M059J (cell line): ENCODE measurements at regions not wholly inside any gene's neighbourhood (a gene's known extent, or its start where the extent isn't known, plus 50 kb on each side); places are given as distances from the start of the nearest gene placed in this dataset.
"Not testable (repeated sequence)": the region's sequence is repeated elsewhere in the genome, so short reads cannot be mapped to it uniquely, and the experiment has no call there.

Source experiments
- DNase-seq: peaks from one replicate; pipeline ENCODE4 v3.0.0-alpha.2; 2012; ENCODE audit warnings: low read depth

DNA sequence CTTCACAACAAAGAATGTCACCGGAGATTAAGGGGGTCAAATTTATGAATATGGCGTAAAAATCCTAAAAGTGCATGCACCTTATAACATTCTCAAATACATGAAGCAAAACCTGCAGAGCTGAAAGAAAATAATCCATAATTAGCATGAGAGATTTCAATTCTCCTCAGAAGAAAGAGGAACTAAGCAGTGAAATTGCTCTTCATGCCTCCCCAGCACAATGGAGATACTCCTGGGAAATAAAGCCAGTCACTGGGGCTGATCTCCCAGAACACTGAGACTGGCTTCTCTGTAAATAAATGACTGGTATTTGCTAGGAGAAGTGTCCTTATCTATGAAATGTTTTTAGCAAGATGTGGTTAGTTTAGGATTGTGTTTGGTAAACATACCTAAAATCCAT, 68.1 kb downstream of the GOLGA6L6 start:
- DNase-seq: not testable (repeated sequence)

GRCh38 chr15:20472983-20473382, 68.6 kb downstream of the GOLGA6L6 start:
- DNase-seq: not testable (repeated sequence)

- DNase-seq: not testable (repeated sequence)
Measured at GRCh38 chr15:20470810-20471209, 70.8 kb downstream of the GOLGA6L6 start.

DNA sequence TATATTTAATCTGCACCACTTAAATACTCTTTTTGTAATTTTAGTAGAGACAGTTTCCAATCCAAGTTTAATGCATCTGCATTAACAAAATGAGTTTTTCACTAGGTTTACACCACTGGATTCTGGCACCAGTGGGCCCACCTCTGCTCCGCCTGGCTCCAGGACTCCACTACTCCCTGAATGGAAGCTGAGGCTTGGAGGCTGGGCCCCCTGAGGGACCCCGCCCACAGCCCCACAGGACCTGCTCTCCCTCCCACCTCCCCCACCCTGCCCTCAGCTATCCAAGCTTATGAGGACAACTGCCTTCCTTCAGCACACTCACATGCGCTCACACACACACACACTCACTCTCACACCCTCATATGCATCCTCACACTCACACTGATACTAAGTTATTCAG, 100.5 kb downstream of the GOLGA6L6 start:
- not testable (repeated sequence) for DNase-seq

- DNase-seq: not testable (repeated sequence)
Measured at GRCh38 chr15:20440390-20440789, 101.2 kb downstream of the GOLGA6L6 start.

GRCh38 chr15:20439111-20439510, 102.5 kb downstream of the GOLGA6L6 start:
- not testable (repeated sequence) for DNase-seq

DNA sequence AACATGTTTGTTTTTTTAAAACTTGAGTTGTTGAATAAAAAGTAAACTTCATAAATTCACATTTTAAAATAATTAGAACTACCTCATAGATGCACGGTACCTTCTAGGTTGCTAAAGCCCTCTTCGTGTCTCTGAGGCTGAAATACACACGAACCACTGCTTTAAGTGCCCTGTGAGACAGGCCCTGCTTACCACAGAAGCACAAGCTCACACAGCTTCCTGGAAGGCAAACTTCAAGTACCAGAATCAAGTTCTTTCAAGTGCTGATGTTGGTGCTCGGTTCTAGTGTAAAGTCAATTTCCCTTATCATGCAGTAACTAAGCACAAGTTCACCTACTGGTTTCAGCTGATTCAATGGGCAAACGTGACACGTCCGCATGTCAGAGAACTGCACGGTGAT, 103.3 kb downstream of the GOLGA6L6 start:
- not testable (repeated sequence) for DNase-seq

DNA sequence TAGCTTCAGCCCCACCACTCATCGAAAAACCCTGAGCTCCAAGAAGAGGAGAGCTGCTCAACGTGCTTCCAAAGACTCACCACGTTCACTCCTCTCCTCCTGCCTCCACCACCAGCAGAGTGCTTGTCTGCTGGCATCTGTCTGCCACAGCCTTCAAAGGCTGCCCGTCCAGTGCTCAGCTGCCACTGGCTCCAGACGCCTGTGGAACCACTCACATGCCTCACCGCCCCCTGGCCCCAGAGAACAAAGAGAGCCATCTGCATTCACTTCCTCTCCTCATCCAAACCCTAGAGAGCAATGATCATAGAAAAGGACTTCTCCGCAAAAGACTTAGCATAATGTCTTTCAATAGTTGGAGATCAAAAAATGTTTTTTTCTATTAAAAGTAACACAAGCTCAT, 108.1 kb downstream of the GOLGA6L6 start:
- DNase-seq: not testable (repeated sequence)

GRCh38 chr15:20430495-20430894, 111.1 kb downstream of the GOLGA6L6 start:
- DNase-seq: not testable (repeated sequence)

DNA sequence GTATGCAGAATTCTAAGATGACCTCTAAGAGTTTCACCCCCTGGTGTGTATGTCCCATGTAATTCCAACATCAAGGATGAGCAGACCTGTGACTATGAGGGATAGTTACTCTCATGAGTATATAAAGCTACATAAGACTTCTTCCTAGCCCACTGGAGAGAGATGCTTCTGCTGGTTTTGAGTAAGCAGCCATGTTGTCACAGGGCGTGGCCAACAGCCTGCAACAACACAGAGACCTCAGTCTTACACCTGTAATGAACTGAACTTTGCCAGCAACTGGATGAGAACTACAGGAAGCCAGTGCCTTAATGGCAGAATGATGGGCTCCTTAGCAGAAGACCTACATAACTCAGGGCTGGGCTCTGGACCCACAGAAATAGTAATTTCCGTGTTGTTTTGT, 120.9 kb downstream of the GOLGA6L6 start:
- DNase-seq: not testable (repeated sequence)

DNA sequence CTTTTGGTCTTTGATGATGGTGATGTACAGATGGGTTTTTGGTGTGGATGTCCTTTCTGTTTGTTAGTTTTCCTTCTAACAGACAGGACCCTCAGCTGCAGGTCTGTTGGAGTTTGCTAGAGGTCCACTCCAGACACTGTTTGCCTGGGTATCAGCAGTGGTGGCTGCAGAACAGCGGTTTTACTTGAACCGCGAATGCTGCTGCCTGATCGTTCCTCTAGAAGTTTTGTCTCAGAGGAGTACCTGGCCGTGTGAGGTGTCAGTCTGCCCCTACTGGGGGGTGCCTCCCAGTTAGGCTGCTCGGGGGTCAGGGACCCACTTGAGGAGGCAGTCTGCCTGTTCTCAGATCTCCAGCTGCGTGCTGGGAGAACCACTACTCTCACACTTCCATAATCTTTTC, 125.0 kb downstream of the GOLGA6L6 start:
- not testable (repeated sequence) for DNase-seq

GRCh38 chr15:20409667-20410198, 131.9 kb downstream of the GOLGA6L6 start:
- DNase-seq: not testable (repeated sequence)

GRCh38 chr15:20409247-20409646, 132.4 kb downstream of the GOLGA6L6 start:
- DNase-seq: no peak

DNA sequence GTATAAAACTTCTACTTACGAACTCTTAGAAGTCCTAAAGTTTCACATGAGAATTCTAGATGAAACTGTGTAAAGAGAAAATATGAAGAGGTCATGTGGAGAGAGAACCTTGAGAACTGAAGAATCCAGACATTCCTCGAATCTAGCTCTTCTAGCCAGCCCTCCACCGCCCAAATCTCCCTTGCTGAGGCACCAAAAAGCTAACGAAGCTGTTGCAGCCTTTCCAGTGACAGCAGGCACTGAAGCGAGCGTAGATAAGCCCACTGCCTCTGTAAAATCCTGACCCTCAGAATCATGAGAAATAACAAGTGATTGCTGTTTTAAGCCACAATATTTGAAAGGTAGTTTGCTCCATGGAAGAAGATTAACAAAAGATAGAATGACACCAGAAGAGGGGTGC, 134.0 kb downstream of the GOLGA6L6 start:
- DNase-seq: no peak

GRCh38 chr15:20404571-20404970, 137.0 kb downstream of the GOLGA6L6 start:
- DNase-seq: not testable (repeated sequence)

GRCh38 chr15:20402586-20402985, 139.0 kb downstream of the GOLGA6L6 start:
- DNase-seq: not testable (repeated sequence)

GRCh38 chr15:20401058-20401457, 140.5 kb downstream of the GOLGA6L6 start:
- DNase-seq: not testable (repeated sequence)

DNA sequence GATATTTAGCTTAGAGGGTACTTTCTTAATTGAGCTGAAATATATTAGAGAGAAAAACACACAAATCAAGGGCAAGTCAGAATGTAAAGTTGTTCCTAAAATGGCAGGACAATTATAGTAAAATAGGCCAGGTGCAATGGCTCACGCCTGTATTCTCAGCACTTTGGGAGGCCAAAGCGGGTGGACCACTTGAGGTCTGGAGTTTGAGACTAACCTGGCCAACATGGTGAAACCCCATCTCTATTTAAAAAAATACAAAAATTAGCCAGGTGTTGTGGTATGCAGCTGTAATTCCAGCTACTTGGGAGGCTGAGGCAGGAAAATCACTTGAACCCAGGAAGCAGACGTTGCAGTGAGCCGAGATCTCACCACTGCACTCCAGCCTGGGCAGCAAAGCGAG, 142.9 kb downstream of the GOLGA6L6 start:
- DNase-seq: not testable (repeated sequence)

DNA sequence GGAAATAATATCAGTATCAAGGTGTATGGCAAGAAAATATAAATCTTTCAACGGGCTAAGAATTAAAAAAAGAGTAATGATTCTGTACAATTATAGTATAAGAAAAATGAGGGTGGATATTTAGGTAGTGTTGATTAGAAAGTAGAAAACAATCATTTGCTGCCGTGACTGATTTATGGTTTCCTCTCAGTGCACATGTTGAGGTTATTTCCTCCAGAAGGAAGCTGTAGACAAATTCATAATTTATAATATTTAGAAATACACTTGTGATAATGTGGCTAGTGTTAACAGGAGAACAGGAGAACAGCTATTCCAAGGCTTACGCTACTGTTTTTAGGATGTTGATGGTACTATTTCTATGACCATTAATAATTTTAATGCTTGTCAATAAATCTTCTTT, 153.4 kb downstream of the GOLGA6L6 start:
- not testable (repeated sequence) for DNase-seq

GRCh38 chr15:20386198-20386597, 155.4 kb downstream of the GOLGA6L6 start:
- no peak for DNase-seq

GRCh38 chr15:20380199-20380598, 161.4 kb downstream of the GOLGA6L6 start:
- not testable (repeated sequence) for DNase-seq

DNA sequence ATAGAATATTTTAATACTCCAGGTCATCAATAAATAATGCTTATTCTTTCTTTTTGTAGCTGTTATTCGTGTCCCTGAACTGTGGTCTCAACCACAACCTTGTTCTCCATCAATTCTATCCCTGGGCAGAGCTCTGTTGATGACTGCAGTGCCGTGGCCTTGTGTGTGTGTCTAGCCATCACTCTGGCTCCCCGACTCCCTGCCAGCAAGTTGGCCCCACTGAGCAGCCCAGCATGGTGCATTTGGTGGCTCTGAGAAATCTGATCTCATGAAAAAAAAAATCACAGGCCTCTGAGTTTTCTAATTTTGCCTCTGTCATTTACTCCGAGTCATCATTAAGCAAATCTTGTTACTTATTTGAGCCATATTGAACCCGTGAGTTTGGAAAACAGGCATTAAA, 164.7 kb downstream of the GOLGA6L6 start:
- DNase-seq: no peak

GRCh38 chr15:20372416-20372815, 169.2 kb downstream of the GOLGA6L6 start:
- not testable (repeated sequence) for DNase-seq

DNA sequence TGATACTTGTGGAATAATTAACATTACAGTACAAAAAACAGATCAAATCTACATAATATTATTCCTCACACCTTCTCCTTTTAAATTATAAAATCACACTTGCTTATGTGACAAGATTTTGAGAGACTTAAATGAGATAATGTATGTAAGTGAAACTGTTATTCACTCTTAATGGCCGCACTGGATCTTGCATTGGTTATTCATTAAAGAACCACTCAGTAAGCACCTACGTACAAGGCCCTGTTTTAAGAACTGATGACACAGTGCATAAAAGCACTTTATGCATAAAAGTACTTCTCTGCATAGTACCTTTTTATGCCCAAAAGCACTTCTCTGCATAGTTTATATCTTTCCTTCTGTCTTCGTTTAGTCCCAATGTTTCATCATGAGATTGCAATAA, 172.1 kb downstream of the GOLGA6L6 start:
- DNase-seq: no peak
